K562 (cell line): ENCODE measurements at regions not wholly inside any gene's neighbourhood (a gene's known extent, or its start where the extent isn't known, plus 50 kb on each side); places are given as distances from the start of the nearest gene placed in this dataset.
A peak's percentile ranks its signal among the peaks of the same experiment; 100 is the strongest.

Experiments
- ATAC-seq: fragments of 200-7000 bp; cut with Tn5 transposase; 3 replicates; pipeline ENCODE4 v1.9.1; 2020; ENCODE audit warnings: moderate library complexity
- BruUV-seq: library from RNA; stranded (reverse); fragments of 400-500 nt; replicated peaks from 2 replicates; lab custom pipeline; 2021; lab: Mats Ljungman, UMichigan
- CTCF ChIA-PET: fragments of 300-600 bp; formaldehyde crosslinking; extraction: SDS; loops from one replicate; lab custom pipeline; 2021; ENCODE audit warnings: low intra/inter-chr PET ratio; lab: Yijun Ruan, JAX
- POLR2A ChIA-PET: fragments of 300-600, 350-650 bp; sonication (Branson Sonifier 250); formaldehyde crosslinking; extraction: SDS; loops from one replicate; lab custom pipeline; 2021; ENCODE audit warnings: antibody characterized with exemption, inconsistent platforms; lab: Yijun Ruan, JAX
- DNase-seq, 4 experiments: peaks; one replicate each; pipeline versions ENCODE4 v3.0.0 to v3.0.0-alpha.2; 2011 to 2018; ENCODE audit warnings: low spot score in 3 of 4, mixed read lengths in 3 of 4; ENCODE audit errors: extremely low read depth in 1 of 4
- FAIRE-seq: peaks from 2 replicates; lab custom pipeline; 2011; peaks lifted over from hg19 to GRCh38; lab: Jason Lieb, UNC
- H2AFZ ChIP-seq: 2 replicates; pipeline ENCODE4 v1.6.0; 2011; ENCODE audit warnings: low read depth, low read length, control low read depth, inconsistent platforms
- H3K27ac ChIP-seq: fragments of 200-600 bp; 3 replicates; pipeline ENCODE4 v1.8.0; 2011; ENCODE audit warnings: low read depth, mild to moderate bottlenecking, control low read depth, inconsistent platforms, low read length, moderate library complexity, mixed read lengths; ENCODE audit errors: extremely low read depth
- H3K27me3 ChIP-seq, 2 experiments: fragments of 300-600 bp in 1 of 2; 2 replicates in 1 of 2; 3 replicates in 1 of 2; pipeline versions ENCODE4 v1.6.0 to v1.8.0; 2011; ENCODE audit warnings: inconsistent platforms in 2 of 2, low read length in 2 of 2, mild to moderate bottlenecking in 1 of 2, mixed read lengths in 1 of 2, moderate library complexity in 1 of 2; ENCODE audit not compliant: control insufficient read depth in 2 of 2, insufficient read depth in 2 of 2
- H3K36me3 ChIP-seq: fragments of 300-600 bp; 3 replicates; pipeline ENCODE4 v1.8.0; 2011; ENCODE audit warnings: mild to moderate bottlenecking, low read length, inconsistent platforms; ENCODE audit not compliant: control insufficient read depth, insufficient read depth
- H3K4me1 ChIP-seq, 2 experiments: fragments of 200-600 bp in 1 of 2; replicated peaks in 1 of 2; 2 replicates in 1 of 2; 3 replicates in 1 of 2; pipeline versions ENCODE4 v1.5.1 to v1.8.0; 2011; ENCODE audit warnings: inconsistent platforms in 2 of 2, low read length in 2 of 2, mild to moderate bottlenecking in 1 of 2, mixed read lengths in 1 of 2, moderate library complexity in 1 of 2; ENCODE audit not compliant: control insufficient read depth in 2 of 2, insufficient read depth in 2 of 2
- H3K4me2 ChIP-seq: 2 replicates; pipeline ENCODE4 v1.6.1; 2011; ENCODE audit warnings: low read length, control low read depth, inconsistent platforms, mixed read lengths; ENCODE audit not compliant: insufficient read depth
- H3K4me3 ChIP-seq: fragments of 200-600 bp; sonication (generic), shearing (Covaris generic); 2 replicates; pipeline ENCODE4 v1.5.1; 2016; ENCODE audit warnings: control low read depth, inconsistent platforms
- H3K79me2 ChIP-seq: fragments of 200-600 bp; 3 replicates; pipeline ENCODE4 v1.8.0; 2011; ENCODE audit warnings: low read length, inconsistent platforms; ENCODE audit not compliant: control insufficient read depth, insufficient read depth
- H3K9ac ChIP-seq, 2 experiments: 2 replicates each; pipeline versions ENCODE4 v1.6.0 to v1.6.1; 2011; ENCODE audit warnings: low read depth in 2 of 2, low read length in 2 of 2, control low read depth in 1 of 2, inconsistent platforms in 1 of 2, mild to moderate bottlenecking in 1 of 2, mixed read lengths in 1 of 2; ENCODE audit not compliant: insufficient read depth in 1 of 2
- H3K9me1 ChIP-seq: one replicate; pipeline ENCODE4 v1.6.0; 2011; ENCODE audit warnings: inconsistent platforms, mild to moderate bottlenecking, low read length, moderate library complexity; ENCODE audit not compliant: control insufficient read depth, insufficient read depth
- H3K9me3 ChIP-seq: replicated peaks from 2 replicates; pipeline ENCODE4 v1.5.1; 2011; ENCODE audit warnings: low read depth, low read length, inconsistent platforms; ENCODE audit not compliant: control insufficient read depth, insufficient read depth
- H4K20me1 ChIP-seq: replicated peaks from 2 replicates; pipeline ENCODE4 v1.6.1; 2011; ENCODE audit warnings: low read length, inconsistent platforms, mixed read lengths; ENCODE audit not compliant: control insufficient read depth, insufficient read depth
- CCAR2 ChIP-seq: fragments of 200-400 bp; formaldehyde crosslinking; IDR thresholded peaks from 2 replicates; pipeline ENCODE4 v1.6.1; 2017; ENCODE audit warnings: mild to moderate bottlenecking, low read depth, low read length
- CTCF ChIP-seq, 3 experiments: IDR thresholded peaks in 2 of 3; conservative IDR thresholded peaks in 1 of 3; 2 replicates each; pipeline ENCODE4 v1.5.1; 2011 to 2012; ENCODE audit warnings: low read length in 3 of 3, mild to moderate bottlenecking in 3 of 3, control low read depth in 2 of 3, improper control_type of control experiment in 1 of 3, inconsistent platforms in 1 of 3, low read depth in 1 of 3, mixed read lengths in 1 of 3, moderate library complexity in 1 of 3; ENCODE audit not compliant: insufficient read depth in 2 of 3
- FOXM1 ChIP-seq, 2 experiments: fragments of 450-650 bp in 1 of 2; sonication (generic) in 1 of 2; formaldehyde crosslinking in 1 of 2; IDR thresholded peaks; 2 replicates each; pipeline versions ENCODE4 v1.6.1 to v1.9.0; 2017 to 2022; ENCODE audit warnings: low read depth in 2 of 2, mild to moderate bottlenecking in 2 of 2, missing genetic modification reagents in 1 of 2, moderate library complexity in 1 of 2
- GTF3C2 ChIP-seq: IDR thresholded peaks from 3 replicates; pipeline ENCODE4 v1.6.1; 2011; ENCODE audit warnings: borderline replicate concordance, mild to moderate bottlenecking, moderate library complexity; ENCODE audit not compliant: insufficient read length; ENCODE audit errors: extremely low read depth
- HMGXB4 ChIP-seq: sonication (generic); formaldehyde crosslinking; IDR thresholded peaks from 2 replicates; pipeline ENCODE4 v1.8.1; 2023; ENCODE audit warnings: mild to moderate bottlenecking, missing genetic modification reagents
- KLF16 ChIP-seq: IDR thresholded peaks from 2 replicates; pipeline ENCODE4 v1.6.1; 2016; ENCODE audit warnings: antibody characterized with exemption
- RAD21 ChIP-seq, 2 experiments: fragments of 250-450 bp in 1 of 2; fragments of 450-650 bp in 1 of 2; sonication (Bioruptor Pico) in 1 of 2; formaldehyde crosslinking in 1 of 2; IDR thresholded peaks in 1 of 2; conservative IDR thresholded peaks in 1 of 2; 2 replicates each; pipeline versions ENCODE4 v1.4.0 to v1.8.0; 2020 to 2022; ENCODE audit warnings: mild to moderate bottlenecking in 2 of 2, moderate library complexity in 1 of 2
- USF1 ChIP-seq: sonication (generic); formaldehyde crosslinking; IDR thresholded peaks from 2 replicates; pipeline ENCODE4 v1.9.0; 2022; ENCODE audit warnings: mild to moderate bottlenecking, missing genetic modification reagents
- XRCC4 ChIP-seq: IDR thresholded peaks from one replicate; pipeline ENCODE4 v1.6.1; 2011; ENCODE audit not compliant: insufficient read depth, insufficient read length; ENCODE audit errors: extremely low read depth
- ZBTB1 ChIP-seq: sonication (generic); formaldehyde crosslinking; IDR thresholded peaks from 2 replicates; pipeline ENCODE4 v1.8.1; 2023; ENCODE audit warnings: missing genetic modification reagents, low read depth, mild to moderate bottlenecking, borderline replicate concordance
- ZNF133 ChIP-seq: fragments of 250-450 bp; sonication (Bioruptor Pico); IDR thresholded peaks from 2 replicates; pipeline ENCODE4 v1.4.0; 2020; ENCODE audit warnings: mild to moderate bottlenecking
- ZNF764 ChIP-seq: fragments of 250-450 bp; sonication (Bioruptor Pico); IDR thresholded peaks from 2 replicates; pipeline ENCODE4 v1.4.0; 2020; ENCODE audit warnings: low read depth, mild to moderate bottlenecking, moderate library complexity
- WGBS: fragments of 100-300 bp; shearing (Covaris generic); methylation state at CpG from one replicate; pipeline ENCODE4 v1.1.6; 2016; ENCODE audit warnings: low coverage, mixed read lengths; ENCODE audit not compliant: insufficient coverage; ENCODE audit errors: missing lambda C conversion rate; 5-methylcytosine and 5-hydroxymethylcytosine counted together
- in situ Hi-C: fragments of 300-500 bp; cut with MboI; formaldehyde crosslinking; loops from 4 replicates; pipeline ENCODE4 v1.15.0; 2018; ENCODE audit warnings: inconsistent platforms, mixed read lengths
- intact Hi-C: fragments of 100-400 bp; cut with micrococcal nuclease; formaldehyde crosslinking; loops from 2 replicates; pipeline ENCODE4 v1.14.2; 2022

GRCh38 chr7:88401009-88401623 lies 94.4 kb upstream of the STEAP4 start:
- no TSS peak for BruUV-seq
- WGBS = 0% methylated on average over 4 of the region's 4 CpGs
- TF ChIP-seq XRCC4 = no peak
- peak in 1 of 2 experiments; percentile 40; a peak in 2 of 4 replicates for TF ChIP-seq RAD21 (CRISPR knock-in tag; conservative IDR thresholded peaks at IDR 0.05 in 1 of 2, IDR thresholded peaks at IDR 0.05 in 1 of 2)
- TF ChIP-seq USF1 = no peak
- TF ChIP-seq CCAR2 = no peak
- no peak for TF ChIP-seq ZNF764
- no peak for TF ChIP-seq FOXM1 (IDR thresholded peaks at IDR 0.05; ENCODE audit: low read depth)
- no peak for TF ChIP-seq FOXM1 (CRISPR knock-in tag; IDR thresholded peaks at IDR 0.05; ENCODE audit: low read depth)
- no peak for TF ChIP-seq KLF16
- no peak for TF ChIP-seq GTF3C2
- peak; percentile 14 to 43 (median 39); a peak in 3 of 6 replicates for TF ChIP-seq CTCF (IDR thresholded peaks at IDR 0.05 in 2 of 3, conservative IDR thresholded peaks at IDR 0.05 in 1 of 3; ENCODE audit: insufficient read depth in 2 of 3, low read depth in 1 of 3, low read length in 3 of 3)
- TF ChIP-seq ZNF133 = no peak
- TF ChIP-seq HMGXB4 (CRISPR knock-in tag) = no peak
- no peak for TF ChIP-seq ZBTB1 (CRISPR knock-in tag)

More at GRCh38 chr7:88401009-88401623, 94.4 kb upstream of the STEAP4 start:
- Histone ChIP-seq H3K4me1 (no peaks in the 10 kb centered on the region), H3K36me3 (no peaks in the 10 kb centered on the region), H3K4me3 (no peak overlapping the region), H2AFZ (no peak overlapping the region), H3K4me2 (no peak overlapping the region), H3K27ac (no peak overlapping the region), H3K27me3 (no peaks in the 10 kb centered on the region), H3K9ac (no peak overlapping the region), H3K79me2 (no peaks in the 10 kb centered on the region), H3K9me1 (no peaks in the 10 kb centered on the region), H3K9me3 (no peaks in the 10 kb centered on the region; the same call in 1 of the 2 replicates), H4K20me1 (no peaks in the 10 kb centered on the region)
- POLR2A ChIA-PET = no interaction called here
- CTCF ChIA-PET = no interaction called here
- intact Hi-C loops = no loop called here
- peak; percentile 13 to 23 (median 17) for DNase-seq
- peak; percentile 64 for ATAC-seq
- FAIRE-seq = peak; percentile 76
- in situ Hi-C loops = no loop called here
